Endothelial cell of umbilical vein (primary cell): ENCODE measurements at regions not wholly inside any gene's neighbourhood (a gene's known extent, or its start where the extent isn't known, plus 50 kb on each side); places are given as distances from the start of the nearest gene placed in this dataset.

Experiments used
- BruUV-seq: library from RNA; stranded (reverse); fragments of 400-500 nt; replicated peaks from 2 replicates; lab custom pipeline; 2021; lab: Mats Ljungman, UMichigan
- CTCF ChIA-PET: fragments of 300-600, 350-600 bp; sonication (Branson Sonifier 250); formaldehyde crosslinking; loops from one replicate; lab custom pipeline; 2021; ENCODE audit warnings: antibody characterized with exemption, inconsistent platforms; lab: Charles Lee
- POLR2A ChIA-PET: fragments of 300-600, 350-600 bp; sonication (Branson Sonifier 250); formaldehyde crosslinking; loops from one replicate; lab custom pipeline; 2021; ENCODE audit warnings: antibody characterized with exemption, inconsistent platforms; lab: Charles Lee
- DNase-seq: peaks from one replicate; pipeline ENCODE4 v3.0.0-alpha.2; 2011; ENCODE audit warnings: low read depth, low spot score
- FAIRE-seq: peaks from 2 replicates; lab custom pipeline; 2011; peaks lifted over from hg19 to GRCh38; lab: Jason Lieb, UNC
- H2AFZ ChIP-seq: 2 replicates; pipeline ENCODE4 v1.6.0; 2012; ENCODE audit warnings: low read depth, low read length, control low read depth, inconsistent platforms
- H3K27ac ChIP-seq: 2 replicates; pipeline ENCODE4 v1.5.1; 2011; ENCODE audit warnings: low read depth, mild to moderate bottlenecking, control low read depth, low read length, moderate library complexity; ENCODE audit not compliant: insufficient read depth
- H3K27me3 ChIP-seq, 2 experiments: 2 replicates each; pipeline versions ENCODE4 v1.6.0 to v1.6.1; 2011; ENCODE audit warnings: low read length in 2 of 2, mixed read lengths in 1 of 2; ENCODE audit not compliant: control insufficient read depth in 2 of 2, insufficient read depth in 2 of 2
- H3K36me3 ChIP-seq, 2 experiments: 2 replicates in 1 of 2; 3 replicates in 1 of 2; pipeline ENCODE4 v1.5.1; 2011; ENCODE audit warnings: low read length in 2 of 2, mild to moderate bottlenecking in 1 of 2, moderate library complexity in 1 of 2; ENCODE audit not compliant: control insufficient read depth in 2 of 2, insufficient read depth in 2 of 2; ENCODE audit errors: extremely low read depth in 1 of 2
- H3K4me1 ChIP-seq: 3 replicates; pipeline ENCODE4 v1.5.1; 2011; ENCODE audit warnings: mild to moderate bottlenecking, low read length; ENCODE audit not compliant: control insufficient read depth, insufficient read depth; ENCODE audit errors: extremely low read depth
- H3K4me2 ChIP-seq: 2 replicates; pipeline ENCODE4 v1.6.1; 2011; ENCODE audit warnings: low read length, control low read depth, mixed read lengths; ENCODE audit not compliant: insufficient read depth
- H3K4me3 ChIP-seq, 3 experiments: fragments of 200-600 bp in 1 of 3; sonication (generic), shearing (Covaris generic) in 1 of 3; replicated peaks in 1 of 3; 2 replicates each; pipeline ENCODE4 v1.5.1; 2011 to 2016; ENCODE audit warnings: control low read depth in 3 of 3, low read length in 3 of 3, mild to moderate bottlenecking in 2 of 3, inconsistent platforms in 1 of 3, low read depth in 1 of 3, moderate library complexity in 1 of 3; ENCODE audit not compliant: insufficient read depth in 1 of 3
- H3K79me2 ChIP-seq: 2 replicates; pipeline ENCODE4 v1.6.0; 2012; ENCODE audit warnings: low read length, inconsistent platforms; ENCODE audit not compliant: control insufficient read depth, insufficient read depth
- H3K9ac ChIP-seq: replicated peaks from 2 replicates; pipeline ENCODE3; 2011; ENCODE audit warnings: low read length, control low read depth; ENCODE audit not compliant: insufficient read depth; ENCODE audit errors: extremely low read depth
- H3K9me1 ChIP-seq: replicated peaks from 3 replicates; pipeline ENCODE4 v1.6.0; 2011; ENCODE audit warnings: mild to moderate bottlenecking, low read length; ENCODE audit not compliant: control insufficient read depth, insufficient read depth; ENCODE audit errors: extremely low read depth
- H3K9me3 ChIP-seq: replicated peaks from 2 replicates; pipeline ENCODE4 v1.5.1; 2012; ENCODE audit warnings: low read length, inconsistent platforms; ENCODE audit not compliant: control insufficient read depth, insufficient read depth
- H4K20me1 ChIP-seq: replicated peaks from 2 replicates; pipeline ENCODE3; 2011; ENCODE audit warnings: mild to moderate bottlenecking, low read length; ENCODE audit not compliant: control insufficient read depth, insufficient read depth; ENCODE audit errors: extremely low read depth
- EZH2 ChIP-seq: IDR thresholded peaks from 2 replicates; pipeline ENCODE4 v1.6.1; 2012; ENCODE audit warnings: borderline replicate concordance, low read depth, mild to moderate bottlenecking, moderate library complexity, low read length, inconsistent platforms; ENCODE audit not compliant: severe bottlenecking
- FOS ChIP-seq: IDR thresholded peaks from 2 replicates; pipeline ENCODE4 v1.6.1; 2011; ENCODE audit warnings: mild to moderate bottlenecking, low read length, moderate library complexity, borderline replicate concordance; ENCODE audit not compliant: insufficient read depth
- GATA2 ChIP-seq: IDR thresholded peaks from 2 replicates; pipeline ENCODE4 v1.7.0; 2011; ENCODE audit warnings: low read depth, mild to moderate bottlenecking, moderate library complexity, mixed read lengths, low read length; ENCODE audit not compliant: insufficient read length, insufficient read depth
- JUN ChIP-seq: IDR thresholded peaks from 2 replicates; pipeline ENCODE4 v1.6.1; 2011; ENCODE audit warnings: borderline replicate concordance, low read depth; ENCODE audit not compliant: insufficient read length, insufficient read depth
- MYC ChIP-seq: IDR thresholded peaks from one replicate; pipeline ENCODE4 v1.6.1; 2011; ENCODE audit warnings: mild to moderate bottlenecking, low read depth, low read length
- POLR2A ChIP-seq: IDR thresholded peaks from 2 replicates; pipeline ENCODE4 v1.6.1; 2012; ENCODE audit warnings: low read depth, mild to moderate bottlenecking, control low read depth, low read length
- POLR2AphosphoS5 ChIP-seq: IDR thresholded peaks from 2 replicates; pipeline ENCODE4 v1.6.1; 2012; ENCODE audit warnings: low read depth, mild to moderate bottlenecking, control low read depth, low read length, moderate library complexity; ENCODE audit not compliant: insufficient read depth
- dilution Hi-C: fragments of 300-500 bp; cut with MboI; formaldehyde crosslinking; loops from one replicate; pipeline ENCODE4 v1.15.0; 2019; ENCODE audit warnings: low sequenced_read_pairs; ENCODE audit not compliant: extremely low pct_ligation_motif_present
- intact Hi-C: fragments of 100-400 bp; cut with micrococcal nuclease; formaldehyde crosslinking; loops from one replicate; pipeline ENCODE4 v1.10.0; 2022
- TF ChIP-seq, protein P1 (sequence below), 2 donors: IDR thresholded peaks; 1 replicate in 1 of 2; 2 replicates in 1 of 2; pipeline ENCODE4 v1.5.1; 2011; ENCODE audit warnings: low read length in 2 of 2, mild to moderate bottlenecking in 2 of 2, moderate library complexity in 2 of 2, control low read depth in 1 of 2, inconsistent platforms in 1 of 2, low read depth in 1 of 2; ENCODE audit not compliant: insufficient read depth in 1 of 2; ENCODE audit errors: extremely low read depth in 1 of 2
- TF ChIP-seq, protein P2 (sequence below): IDR thresholded peaks from 2 replicates; pipeline ENCODE4 v1.6.1; 2011; ENCODE audit not compliant: insufficient read depth, insufficient read length

DNA sequence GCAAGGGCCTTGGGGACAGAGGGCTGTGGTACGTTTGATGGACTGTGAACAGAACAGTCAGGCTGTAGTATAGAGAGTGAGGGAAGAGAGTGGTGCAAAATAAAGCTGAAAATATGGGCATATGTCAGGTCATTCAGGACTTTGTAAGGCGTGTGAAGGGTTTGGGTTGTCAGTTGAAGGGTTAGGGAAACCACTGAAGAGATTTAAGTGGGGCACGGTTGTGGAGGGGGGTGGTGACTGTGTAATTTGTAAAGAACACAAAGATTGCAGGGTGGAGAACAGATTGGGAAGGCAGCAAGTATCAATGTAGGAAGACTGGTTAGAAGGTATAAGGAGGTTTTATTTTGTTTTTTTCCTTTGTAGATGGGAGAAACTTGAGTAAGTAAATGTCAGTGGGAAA, 349.8 kb downstream of the DLEU7 start:
- Histone ChIP-seq H3K4me1 (no peaks in the 10 kb centered on the region), H3K79me2 (no peaks in the 10 kb centered on the region), H3K9me3 (no peaks in the 10 kb centered on the region), H3K27me3 (no peaks in the 10 kb centered on the region), H3K4me3 (no peak overlapping the region), H2AFZ (no peak overlapping the region), H3K9ac (no peak overlapping the region), H3K27ac (no peak overlapping the region), H3K9me1 (no peaks in the 10 kb centered on the region), H3K4me2 (no peak overlapping the region), H3K36me3 (no peaks in the 10 kb centered on the region), H4K20me1 (no peaks in the 10 kb centered on the region)
- intact Hi-C loops = no loop called here
- BruUV-seq = no TSS peak
- FAIRE-seq (no peak), DNase-seq (no peak)
- ChIA-PET POLR2A (no interaction called here), CTCF (no interaction called here)
- TF ChIP-seq FOS = no peak
- TF ChIP-seq JUN = no peak
- TF ChIP-seq, protein P1, sequence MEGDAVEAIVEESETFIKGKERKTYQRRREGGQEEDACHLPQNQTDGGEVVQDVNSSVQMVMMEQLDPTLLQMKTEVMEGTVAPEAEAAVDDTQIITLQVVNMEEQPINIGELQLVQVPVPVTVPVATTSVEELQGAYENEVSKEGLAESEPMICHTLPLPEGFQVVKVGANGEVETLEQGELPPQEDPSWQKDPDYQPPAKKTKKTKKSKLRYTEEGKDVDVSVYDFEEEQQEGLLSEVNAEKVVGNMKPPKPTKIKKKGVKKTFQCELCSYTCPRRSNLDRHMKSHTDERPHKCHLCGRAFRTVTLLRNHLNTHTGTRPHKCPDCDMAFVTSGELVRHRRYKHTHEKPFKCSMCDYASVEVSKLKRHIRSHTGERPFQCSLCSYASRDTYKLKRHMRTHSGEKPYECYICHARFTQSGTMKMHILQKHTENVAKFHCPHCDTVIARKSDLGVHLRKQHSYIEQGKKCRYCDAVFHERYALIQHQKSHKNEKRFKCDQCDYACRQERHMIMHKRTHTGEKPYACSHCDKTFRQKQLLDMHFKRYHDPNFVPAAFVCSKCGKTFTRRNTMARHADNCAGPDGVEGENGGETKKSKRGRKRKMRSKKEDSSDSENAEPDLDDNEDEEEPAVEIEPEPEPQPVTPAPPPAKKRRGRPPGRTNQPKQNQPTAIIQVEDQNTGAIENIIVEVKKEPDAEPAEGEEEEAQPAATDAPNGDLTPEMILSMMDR (IDR thresholded peaks at IDR 0.05; ENCODE audit: extremely low read depth in 1 of 2, insufficient read depth in 1 of 2, low read depth in 1 of 2, low read length in 2 of 2) = no peak
- no peak for TF ChIP-seq MYC
- TF ChIP-seq POLR2A = no peak
- TF ChIP-seq EZH2 = no peak
- no peak for TF ChIP-seq GATA2
- TF ChIP-seq, protein P2, sequence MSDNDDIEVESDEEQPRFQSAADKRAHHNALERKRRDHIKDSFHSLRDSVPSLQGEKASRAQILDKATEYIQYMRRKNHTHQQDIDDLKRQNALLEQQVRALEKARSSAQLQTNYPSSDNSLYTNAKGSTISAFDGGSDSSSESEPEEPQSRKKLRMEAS = no peak
- no peak for TF ChIP-seq POLR2AphosphoS5
- dilution Hi-C loops = no loop called here
